Heart right ventricle (tissue), 16 donors: ENCODE measurements at regions not wholly inside any gene's neighbourhood (a gene's known extent, or its start where the extent isn't known, plus 50 kb on each side); places are given as distances from the start of the nearest gene placed in this dataset.

Source experiments
- ATAC-seq, 8 donors: fragments of 200-7000 bp; cut with Tn5 transposase; one replicate each; pipeline ENCODE4 v1.9.1; 2020; ENCODE audit warnings: mild to moderate bottlenecking in 8 of 8, moderate library complexity in 8 of 8, moderate number of reproducible peaks in 1 of 8
- DNase-seq, 2 donors: peaks; one replicate each; pipeline ENCODE4 v3.0.0-alpha.2; 2020
- H3K27ac ChIP-seq, 10 donors: fragments of 200-600 bp; sonication (generic) in 2 of 10; one replicate each; pipeline versions ENCODE4 v1.5.0 to v1.8.0; 2020 to 2022; ENCODE audit warnings: mild to moderate bottlenecking in 3 of 10
- H3K27me3 ChIP-seq, 7 donors: fragments of 200-600 bp; one replicate each; pipeline ENCODE4 v1.8.0; 2021 to 2022; ENCODE audit warnings: mild to moderate bottlenecking in 2 of 7
- H3K36me3 ChIP-seq, 9 donors: fragments of 200-600 bp; sonication (generic) in 1 of 9; one replicate each; pipeline versions ENCODE4 v1.5.0 to v1.8.0; 2020 to 2022; ENCODE audit warnings: mild to moderate bottlenecking in 2 of 9
- H3K4me1 ChIP-seq, 9 donors: fragments of 200-600 bp; sonication (generic) in 1 of 9; one replicate each; pipeline versions ENCODE4 v1.5.0 to v1.8.0; 2020 to 2022; ENCODE audit warnings: mild to moderate bottlenecking in 4 of 9
- H3K4me3 ChIP-seq, 10 donors: fragments of 200-600 bp; sonication (generic) in 2 of 10; one replicate each; pipeline versions ENCODE4 v1.5.0 to v1.8.0; 2020 to 2022; ENCODE audit warnings: mild to moderate bottlenecking in 7 of 10, moderate library complexity in 2 of 10
- H3K9me3 ChIP-seq, 11 donors: fragments of 200-600 bp in 10 of 11; sonication (generic) in 2 of 11; one replicate each; pipeline versions ENCODE4 v1.5.0 to v1.8.0; 2013 to 2022; ENCODE audit warnings: mild to moderate bottlenecking in 2 of 11, control low read depth in 1 of 11, moderate library complexity in 1 of 11
- WGBS, 2 donors: extraction: QIAGEN DNeasy Blood & Tissue Kit; methylation state at CpG; one replicate each; pipeline ENCODE4 v1.1.7; 2013; ENCODE audit warnings: inconsistent platforms in 1 of 2; 5-methylcytosine and 5-hydroxymethylcytosine counted together
- intact Hi-C, 10 donors: fragments of 100-400 bp; cut with DNase I; formaldehyde crosslinking; loops; one replicate each; pipeline versions ENCODE4 v1.11.1 to v1.14.2; 2022
- TF ChIP-seq, protein P1 (sequence below), 9 donors: fragments of 200-600 bp; sonication (generic) in 2 of 9; IDR thresholded peaks; one replicate each; pipeline versions ENCODE4 v1.5.0 to v1.8.0; 2021 to 2022; ENCODE audit warnings: antibody characterized with exemption in 9 of 9, mild to moderate bottlenecking in 5 of 9, moderate library complexity in 1 of 9
- donor health status: Arrhythmogenic right ventricular cardiomyopathy.
- donor health status: ischemic (EF 13 %, LVEDD 7.1; RV severe dilation, severe dysfunction).
- donor health status: healthy with polysubstance abuse.
- donor health status: DM: no; HTN: yes; CAD: no.
- donor health status: DM: no; HTN: no; CAD: no.
- donor health status: ischemic (EF 25% LVEDD 6.9; RV normal size, moderate dysfunction).
- donor health status: ischemic (EF 25% LVEDD 5.7; RV mildly dilated, moderate dysfunction).
- donor health status: healthy.
- donor health status: DM: yes; HTN: yes; CAD: no.
- donor health status: Ischemic cardiomyopathy.
- donor health status: ischemic (EF 35%, LVEDD 5.7; RV mildly dilated, moderate dysfunction).
- donor health status: nonischemic (EF 11% LVEDD 7.7; RV severe dilation, severe dysfunction).
- donor health status: DM: yes; HTN: yes; CAD: no.
- donor health status: PGD.
- donor health status: ischemic (EF 29% LVEDD 5.4; RV normal size, mild dysfunction).
- donor health status: nonischemic (EF 23%, LVEDD 6.1; RV moderate dilation, normal function).

DNA sequence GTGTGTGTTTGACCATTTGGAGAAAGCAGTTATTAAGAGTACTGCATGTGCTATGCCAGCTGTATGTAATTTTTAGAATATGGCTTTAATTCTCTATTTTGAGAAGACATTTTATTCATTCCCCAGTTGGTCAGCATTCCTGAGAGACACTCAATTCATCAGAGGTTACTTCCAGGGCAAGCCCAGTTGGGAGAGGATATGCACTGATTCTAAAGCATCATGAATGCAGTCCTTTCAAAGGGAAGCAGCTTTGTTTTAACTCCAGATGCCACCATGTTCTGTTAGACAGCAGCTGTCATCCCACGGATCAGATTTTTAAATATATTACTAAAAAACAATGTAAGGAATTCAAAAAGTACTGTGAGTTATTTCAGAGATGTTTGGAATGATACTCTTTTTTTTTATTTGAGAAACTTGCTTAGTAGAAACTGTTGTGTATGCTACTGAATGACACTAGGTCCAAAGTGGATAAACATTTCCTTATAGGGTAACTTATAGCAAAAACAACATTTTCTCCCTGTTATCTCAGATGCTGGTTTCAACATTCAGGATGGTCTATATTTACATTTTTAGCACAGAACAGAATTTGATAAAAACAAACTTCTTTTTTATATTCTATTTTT lies 149.5 kb upstream of the B3GALT2 start:
- H3K4me1 ChIP-seq: no peaks in the 10 kb centered on the region
- H3K27me3 ChIP-seq: no peaks in the 10 kb centered on the region
- TF ChIP-seq, protein P1, sequence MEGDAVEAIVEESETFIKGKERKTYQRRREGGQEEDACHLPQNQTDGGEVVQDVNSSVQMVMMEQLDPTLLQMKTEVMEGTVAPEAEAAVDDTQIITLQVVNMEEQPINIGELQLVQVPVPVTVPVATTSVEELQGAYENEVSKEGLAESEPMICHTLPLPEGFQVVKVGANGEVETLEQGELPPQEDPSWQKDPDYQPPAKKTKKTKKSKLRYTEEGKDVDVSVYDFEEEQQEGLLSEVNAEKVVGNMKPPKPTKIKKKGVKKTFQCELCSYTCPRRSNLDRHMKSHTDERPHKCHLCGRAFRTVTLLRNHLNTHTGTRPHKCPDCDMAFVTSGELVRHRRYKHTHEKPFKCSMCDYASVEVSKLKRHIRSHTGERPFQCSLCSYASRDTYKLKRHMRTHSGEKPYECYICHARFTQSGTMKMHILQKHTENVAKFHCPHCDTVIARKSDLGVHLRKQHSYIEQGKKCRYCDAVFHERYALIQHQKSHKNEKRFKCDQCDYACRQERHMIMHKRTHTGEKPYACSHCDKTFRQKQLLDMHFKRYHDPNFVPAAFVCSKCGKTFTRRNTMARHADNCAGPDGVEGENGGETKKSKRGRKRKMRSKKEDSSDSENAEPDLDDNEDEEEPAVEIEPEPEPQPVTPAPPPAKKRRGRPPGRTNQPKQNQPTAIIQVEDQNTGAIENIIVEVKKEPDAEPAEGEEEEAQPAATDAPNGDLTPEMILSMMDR (IDR thresholded peaks at IDR 0.05): no peak
- H3K4me3 ChIP-seq: no peak overlapping the region
- ATAC-seq (no peak), DNase-seq (no peak)
- intact Hi-C loops: loop anchor here in 3 of 10 donors (5.0 to 10.0 kb wide), 3 partner anchors 149 to 154 kb away; partner anchors contain the start of gene B3GALT2 (in 2 of the 3)
- 40 to 44% methylated on average over 1 of the region's 1 CpG for WGBS, 2 donors
- H3K27ac ChIP-seq: no peak overlapping the region
- peaks cover 0 to 35% (median 20%) of the 10 kb centered on the region in 11 donors for H3K9me3 ChIP-seq
- H3K36me3 ChIP-seq: no peaks in the 10 kb centered on the region

DNA sequence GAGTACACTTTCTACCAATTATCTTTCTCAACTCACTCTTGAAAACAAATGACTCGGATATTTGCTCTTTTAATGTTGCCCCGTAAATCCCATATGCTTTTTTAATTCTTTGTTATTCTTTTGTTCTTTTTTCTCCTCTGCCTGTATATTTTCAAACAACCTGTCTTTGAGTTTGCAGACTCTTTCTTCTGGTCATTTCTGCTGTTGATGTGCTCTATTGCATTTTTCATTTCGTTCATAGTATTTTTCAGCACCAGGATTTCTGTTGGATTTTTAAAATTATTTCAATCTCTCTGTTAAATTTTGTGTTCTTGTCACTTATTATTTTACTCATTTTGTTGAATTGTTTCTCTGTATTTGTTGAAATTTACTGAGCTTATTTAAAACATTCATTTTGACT lies 146.8 kb upstream of the B3GALT2 start:
- Histone ChIP-seq H3K9me3 (peaks cover 0 to 51% (median 30%) of the 10 kb centered on the region in 11 donors), H3K27me3 (no peaks in the 10 kb centered on the region), H3K27ac (no peak overlapping the region), H3K4me1 (no peaks in the 10 kb centered on the region), H3K4me3 (no peak overlapping the region), H3K36me3 (no peaks in the 10 kb centered on the region)
- ATAC-seq (no peak), DNase-seq (no peak)
- TF ChIP-seq, protein P1 (IDR thresholded peaks at IDR 0.05): no peak
- WGBS, 2 donors: 93 to 95% methylated on average over 3 of the region's 3 CpGs
- intact Hi-C loops: loop anchor here in 1 of 10 donors (10.0 kb wide), 1 partner anchor 148 kb away; the partner anchor contains the start of gene B3GALT2

DNA sequence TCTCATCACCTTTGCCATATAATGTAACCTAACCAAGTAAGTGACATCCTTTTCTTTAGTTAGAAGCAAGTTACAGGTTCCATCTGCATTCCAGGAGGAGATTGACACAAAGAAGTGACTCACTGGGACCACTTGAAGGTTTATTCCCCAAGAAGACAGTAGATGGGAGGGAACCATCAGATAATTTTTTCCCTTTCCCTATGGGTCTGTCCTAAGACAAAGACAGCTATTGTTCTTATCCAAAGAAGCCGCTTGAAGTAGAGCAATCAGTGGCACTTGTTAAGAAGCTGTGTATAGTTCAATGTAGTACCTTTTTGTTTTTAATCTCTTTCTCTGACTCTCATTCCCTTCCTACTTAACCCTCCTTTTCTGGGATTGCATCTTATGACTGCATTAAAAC lies 139.9 kb upstream of the B3GALT2 start:
- Histone ChIP-seq H3K27ac (no peak overlapping the region), H3K4me3 (no peak overlapping the region), H3K36me3 (no peaks in the 10 kb centered on the region), H3K4me1 (no peaks in the 10 kb centered on the region), H3K9me3 (peaks cover 0 to 46% (median 10%) of the 10 kb centered on the region in 11 donors), H3K27me3 (no peaks in the 10 kb centered on the region)
- intact Hi-C loops: no loop called here
- ATAC-seq (no peak), DNase-seq (no peak)
- WGBS, 2 donors: 85 to 89% methylated on average over 1 of the region's 1 CpG
- TF ChIP-seq, protein P1 (IDR thresholded peaks at IDR 0.05): no peak

DNA sequence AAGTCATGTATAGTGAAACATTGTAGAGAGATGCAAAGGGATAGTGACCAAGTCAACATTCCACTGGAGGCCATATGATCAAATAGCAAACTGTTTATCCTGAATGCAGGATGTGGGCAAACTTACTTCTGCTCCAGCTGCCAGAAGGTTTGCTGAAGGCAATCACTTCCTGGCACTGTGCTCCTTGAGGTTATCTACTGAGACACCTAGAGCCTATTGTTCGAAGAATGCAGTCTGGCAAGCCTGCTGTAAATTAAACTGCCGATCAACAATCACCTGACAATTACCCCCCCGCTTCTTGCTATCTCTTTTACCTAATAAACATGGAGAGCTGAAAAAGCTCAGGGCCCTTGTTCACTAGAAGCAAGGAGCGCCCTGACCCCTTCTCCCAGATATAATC lies 139.4 kb upstream of the B3GALT2 start:
- intact Hi-C loops: no loop called here
- Histone ChIP-seq H3K4me1 (no peaks in the 10 kb centered on the region), H3K27ac (no peak overlapping the region), H3K9me3 (peaks cover 0 to 41% (median 10%) of the 10 kb centered on the region in 11 donors), H3K36me3 (no peaks in the 10 kb centered on the region), H3K4me3 (no peak overlapping the region), H3K27me3 (no peaks in the 10 kb centered on the region)
- WGBS, 2 donors: 90 to 94% methylated on average over 4 of the region's 4 CpGs
- no peak for DNase-seq
- TF ChIP-seq, protein P1 (IDR thresholded peaks at IDR 0.05): no peak
- no peak for ATAC-seq
